IMR-90 (cell line): ENCODE measurements at regions not wholly inside any gene's neighbourhood (a gene's known extent, or its start where the extent isn't known, plus 50 kb on each side); places are given as distances from the start of the nearest gene placed in this dataset.

Source experiments
- ATAC-seq: fragments of 200-7000 bp; cut with Tn5 transposase; 2 replicates; pipeline ENCODE4 v1.9.1; 2020; ENCODE audit warnings: low read depth, mild to moderate bottlenecking, moderate library complexity
- BruUV-seq: library from RNA; stranded (reverse); fragments of 400-500 nt; replicated peaks from 2 replicates; lab custom pipeline; 2021; lab: Mats Ljungman, UMichigan
- CTCF ChIA-PET: fragments of 300-600 bp; formaldehyde crosslinking; extraction: SDS; loops from one replicate; lab custom pipeline; 2021; ENCODE audit warnings: antibody characterized with exemption; lab: Yijun Ruan, JAX
- POLR2A ChIA-PET: fragments of 300-600 bp; sonication (Branson Sonifier 250); formaldehyde crosslinking; loops from one replicate; lab custom pipeline; 2022; ENCODE audit warnings: antibody characterized with exemption; ENCODE audit not compliant: unreplicated experiment; lab: Charles Lee
- DNase-seq: peaks from one replicate; pipeline ENCODE4 v3.0.0; 2013
- H2AFZ ChIP-seq: replicated peaks from 2 replicates; pipeline ENCODE3; 2013; ENCODE audit warnings: low read length, mild to moderate bottlenecking; ENCODE audit not compliant: poor library complexity
- H2AK5ac ChIP-seq: 2 replicates; pipeline ENCODE4 v1.6.1; 2013; ENCODE audit warnings: low read depth, low read length, inconsistent platforms
- H2AK9ac ChIP-seq: replicated peaks from 2 replicates; pipeline ENCODE3; 2013; ENCODE audit warnings: mild to moderate bottlenecking, low read depth, low read length, moderate library complexity; ENCODE audit not compliant: poor library complexity
- H2BK120ac ChIP-seq: 2 replicates; pipeline ENCODE4 v1.6.1; 2013; ENCODE audit warnings: low read depth, low read length, inconsistent platforms
- H2BK15ac ChIP-seq: 3 replicates; pipeline ENCODE4 v1.6.1; 2013; ENCODE audit warnings: low read depth, low read length, inconsistent platforms
- H2BK20ac ChIP-seq: 2 replicates; pipeline ENCODE4 v1.6.1; 2013; ENCODE audit warnings: low read depth, mild to moderate bottlenecking, inconsistent platforms, low read length, moderate library complexity
- H2BK5ac ChIP-seq: 2 replicates; pipeline ENCODE4 v1.6.1; 2013; ENCODE audit warnings: mild to moderate bottlenecking, low read depth, low read length, inconsistent platforms; ENCODE audit not compliant: poor library complexity, severe bottlenecking
- H3K14ac ChIP-seq: replicated peaks from 2 replicates; pipeline ENCODE4 v1.6.1; 2013; ENCODE audit warnings: low read depth, low read length, inconsistent platforms
- H3K18ac ChIP-seq: 2 replicates; pipeline ENCODE4 v1.6.1; 2013; ENCODE audit warnings: low read depth, low read length, control low read depth
- H3K23ac ChIP-seq: 2 replicates; pipeline ENCODE4 v1.6.1; 2013; ENCODE audit warnings: low read depth, low read length, inconsistent platforms
- H3K27ac ChIP-seq: 2 replicates; pipeline ENCODE4 v1.5.1; 2013; ENCODE audit warnings: mild to moderate bottlenecking, control low read depth, low read length; ENCODE audit not compliant: insufficient read depth
- H3K27me3 ChIP-seq: 2 replicates; pipeline ENCODE4 v1.6.1; 2013; ENCODE audit warnings: low read length; ENCODE audit not compliant: control insufficient read depth, insufficient read depth
- H3K36me3 ChIP-seq: 2 replicates; pipeline ENCODE4 v1.6.1; 2013; ENCODE audit warnings: low read length, mixed read lengths; ENCODE audit not compliant: control insufficient read depth, insufficient read depth
- H3K4ac ChIP-seq: 2 replicates; pipeline ENCODE4 v1.6.1; 2013; ENCODE audit warnings: low read depth, low read length, inconsistent platforms
- H3K4me1 ChIP-seq: 2 replicates; pipeline ENCODE4 v1.6.1; 2013; ENCODE audit warnings: low read length, mixed read lengths; ENCODE audit not compliant: control insufficient read depth, insufficient read depth
- H3K4me2 ChIP-seq: 2 replicates; pipeline ENCODE4 v1.6.1; 2013; ENCODE audit warnings: low read depth, mild to moderate bottlenecking, control low read depth, low read length, moderate library complexity
- H3K4me3 ChIP-seq: 2 replicates; pipeline ENCODE4 v1.5.1; 2013; ENCODE audit warnings: low read depth, mild to moderate bottlenecking, control low read depth, low read length, moderate library complexity; ENCODE audit not compliant: insufficient read depth
- H3K56ac ChIP-seq: 2 replicates; pipeline ENCODE4 v1.6.1; 2013; ENCODE audit warnings: low read length, inconsistent platforms; ENCODE audit not compliant: insufficient read depth; ENCODE audit errors: extremely low read depth
- H3K79me1 ChIP-seq, 2 experiments: 2 replicates each; pipeline ENCODE4 v1.6.1; 2013; ENCODE audit warnings: low read length in 2 of 2, inconsistent platforms in 1 of 2, low read depth in 1 of 2
- H3K9ac ChIP-seq: 2 replicates; pipeline ENCODE4 v1.6.1; 2013; ENCODE audit warnings: low read depth, low read length, control low read depth
- H3K9me1 ChIP-seq: 2 replicates; pipeline ENCODE4 v1.6.1; 2013; ENCODE audit warnings: low read length, inconsistent platforms; ENCODE audit not compliant: insufficient read depth
- H3K9me3 ChIP-seq: 2 replicates; pipeline ENCODE4 v1.6.1; 2013; ENCODE audit warnings: low read length; ENCODE audit not compliant: control insufficient read depth, insufficient read depth
- H4K20me1 ChIP-seq: 2 replicates; pipeline ENCODE4 v1.6.1; 2013; ENCODE audit warnings: low read length, inconsistent platforms; ENCODE audit not compliant: insufficient read depth
- H4K5ac ChIP-seq: 2 replicates; pipeline ENCODE4 v1.6.1; 2013; ENCODE audit warnings: mild to moderate bottlenecking, low read depth, low read length, control low read depth
- H4K8ac ChIP-seq, 2 experiments: 2 replicates each; pipeline ENCODE4 v1.6.1; 2013; ENCODE audit warnings: low read depth in 2 of 2, low read length in 2 of 2, control low read depth in 1 of 2, inconsistent platforms in 1 of 2
- H4K91ac ChIP-seq: 2 replicates; pipeline ENCODE4 v1.6.1; 2013; ENCODE audit warnings: low read depth, low read length, inconsistent platforms; ENCODE audit not compliant: insufficient read depth
- BHLHE40 ChIP-seq: fragments of 150-350 bp; IDR thresholded peaks from 2 replicates; pipeline ENCODE4 v1.6.1; 2016; ENCODE audit warnings: mild to moderate bottlenecking, low read depth, low read length
- CEBPB ChIP-seq: IDR thresholded peaks from 2 replicates; pipeline ENCODE4 v1.6.1; 2012; ENCODE audit warnings: low read depth, low read length, improper control_type of control experiment
- CHD1 ChIP-seq: IDR thresholded peaks from 2 replicates; pipeline ENCODE4 v1.6.1; 2012; ENCODE audit warnings: low read depth, low read length, improper control_type of control experiment
- CTCF ChIP-seq: conservative IDR thresholded peaks from 2 replicates; pipeline ENCODE4 v1.5.1; 2012; ENCODE audit warnings: mild to moderate bottlenecking, low read depth, low read length, improper control_type of control experiment
- ELK1 ChIP-seq: fragments of 150-350 bp; IDR thresholded peaks from 2 replicates; pipeline ENCODE4 v1.6.1; 2016; ENCODE audit warnings: low read depth, mild to moderate bottlenecking, low read length, moderate library complexity, borderline replicate concordance
- FOS ChIP-seq: fragments of 150-350 bp; IDR thresholded peaks from 2 replicates; pipeline ENCODE4 v1.6.1; 2016; ENCODE audit warnings: low read depth, low read length
- MAFK ChIP-seq: IDR thresholded peaks from 2 replicates; pipeline ENCODE4 v1.6.1; 2012; ENCODE audit warnings: low read depth, low read length, improper control_type of control experiment
- MAZ ChIP-seq: IDR thresholded peaks from 2 replicates; pipeline ENCODE4 v1.6.1; 2012; ENCODE audit warnings: low read depth, mild to moderate bottlenecking, low read length, improper control_type of control experiment, moderate library complexity, borderline replicate concordance
- NFE2L2 ChIP-seq: fragments of 150-350 bp; IDR thresholded peaks from 2 replicates; pipeline ENCODE4 v1.6.1; 2016; ENCODE audit warnings: low read depth, mild to moderate bottlenecking, low read length
- RAD21 ChIP-seq: IDR thresholded peaks from 2 replicates; pipeline ENCODE4 v1.6.1; 2012; ENCODE audit warnings: low read length, improper control_type of control experiment
- RCOR1 ChIP-seq: IDR thresholded peaks from 2 replicates; pipeline ENCODE4 v1.6.1; 2012; ENCODE audit warnings: mild to moderate bottlenecking, low read length, improper control_type of control experiment; ENCODE audit not compliant: insufficient replicate concordance
- SMC3 ChIP-seq: fragments of 150-350 bp; IDR thresholded peaks from 2 replicates; pipeline ENCODE4 v1.6.1; 2016; ENCODE audit warnings: low read depth, mild to moderate bottlenecking, antibody characterized with exemption, low read length, moderate library complexity
- WGBS, 2 experiments: methylation state at CpG; one replicate each; pipeline versions ENCODE4 v1.1.5 to v1.1.7; 2013; ENCODE audit warnings: missing lambda C conversion rate in 2 of 2; ENCODE audit not compliant: insufficient read length in 1 of 2; ENCODE audit errors: extremely low coverage in 2 of 2; 5-methylcytosine and 5-hydroxymethylcytosine counted together
- dilution Hi-C: fragments of 300-500 bp; cut with HindIII; formaldehyde crosslinking; loops from one replicate; pipeline ENCODE4 v1.14.3; 2018; ENCODE audit warnings: low sequenced_read_pairs; ENCODE audit not compliant: unreplicated experiment
- in situ Hi-C: fragments of 300-500 bp; cut with MboI; formaldehyde crosslinking; loops from 3 replicates; pipeline ENCODE4 v1.14.3; 2019; ENCODE audit warnings: low sequenced_read_pairs, inconsistent platforms, mixed read lengths
- intact Hi-C: fragments of 100-400 bp; cut with micrococcal nuclease; formaldehyde crosslinking; loops from 2 replicates; pipeline ENCODE4 v1.10.0; 2022

GRCh38 chr2:200733713-200734198, 78.0 kb upstream of the BZW1 start:
- peaks cover 5% of the 10 kb centered on the region for H3K4me1 ChIP-seq
- POLR2A ChIA-PET, result no interaction called here
- no peak overlapping the region for H3K14ac ChIP-seq
- intact Hi-C loops (no loop called here), dilution Hi-C loops (no loop called here), in situ Hi-C loops (no loop called here)
- CTCF ChIA-PET, result interaction anchor here (1.1 kb wide), 1 partner anchor 20 kb away, joined by 6 read pairs; no protein-coding TSS in a partner anchor
- no peak overlapping the region for H2AK5ac ChIP-seq
- no peak overlapping the region for H2BK5ac ChIP-seq
- no peak overlapping the region for H3K4ac ChIP-seq
- peaks cover 8% of the 10 kb centered on the region for H3K27me3 ChIP-seq
- no peak overlapping the region for H2AFZ ChIP-seq
- no peak overlapping the region for H3K9ac ChIP-seq
- H3K56ac ChIP-seq, result no peak overlapping the region
- no peak for DNase-seq
- H2BK120ac ChIP-seq, result no peak overlapping the region
- H3K18ac ChIP-seq, result no peak overlapping the region
- no peak overlapping the region for H3K4me2 ChIP-seq
- no TSS peak for BruUV-seq
- H4K5ac ChIP-seq, result no peak overlapping the region
- ATAC-seq, result no peak
- no peak overlapping the region for H2BK20ac ChIP-seq
- no peak overlapping the region for H2AK9ac ChIP-seq
- H4K91ac ChIP-seq, result no peak overlapping the region
- no peaks in the 10 kb centered on the region for H3K36me3 ChIP-seq
- H3K9me1 ChIP-seq, result no peaks in the 10 kb centered on the region
- no peak overlapping the region for H2BK15ac ChIP-seq
- H3K23ac ChIP-seq, result no peak overlapping the region
- H4K8ac ChIP-seq, result no peak overlapping the region
- H3K9me3 ChIP-seq, result no peaks in the 10 kb centered on the region
- TF ChIP-seq FOS (no peak), CHD1 (no peak), RCOR1 (no peak), RAD21 (no peak), MAFK (no peak), MAZ (no peak), CEBPB (no peak), BHLHE40 (no peak), SMC3 (no peak), CTCF (no peak), NFE2L2 (no peak), ELK1 (no peak)
- no peaks in the 10 kb centered on the region for H4K20me1 ChIP-seq
- no peak overlapping the region for H3K4me3 ChIP-seq
- no peaks in the 10 kb centered on the region for H3K79me1 ChIP-seq
- no CpG with 5 or more reads among the region's 3 CpGs for WGBS, 2 experiments
- no peak overlapping the region for H3K27ac ChIP-seq
